PC-3 (cell line): ENCODE measurements at regions not wholly inside any gene's neighbourhood (a gene's known extent, or its start where the extent isn't known, plus 50 kb on each side); places are given as distances from the start of the nearest gene placed in this dataset.

Experiments used
- ATAC-seq: fragments of 200-7000 bp; cut with Tn5 transposase; 2 replicates; pipeline ENCODE4 v1.9.1; 2020; ENCODE audit warnings: mild to moderate bottlenecking, moderate library complexity
- BruUV-seq: library from RNA; stranded (reverse); fragments of 400-500 nt; replicated peaks from 2 replicates; lab custom pipeline; 2021; lab: Mats Ljungman, UMichigan
- CTCF ChIA-PET: fragments of 300-600 bp; sonication (Branson Sonifier 250); formaldehyde crosslinking; loops from one replicate; lab custom pipeline; 2022; ENCODE audit warnings: antibody characterized with exemption; lab: Charles Lee
- POLR2A ChIA-PET: fragments of 300-600 bp; sonication (Branson Sonifier 250); formaldehyde crosslinking; loops from one replicate; lab custom pipeline; 2022; ENCODE audit warnings: antibody characterized with exemption; ENCODE audit not compliant: unreplicated experiment; lab: Charles Lee
- DNase-seq: peaks from one replicate; pipeline ENCODE4 v3.0.0-alpha.2; 2015
- H2AFZ ChIP-seq: fragments of 300-600 bp; sonication (generic); 2 replicates; pipeline ENCODE4 v1.6.0; 2016; ENCODE audit warnings: antibody characterized with exemption, low read length
- H3F3A ChIP-seq: fragments of 300-600 bp; sonication (generic); one replicate; pipeline ENCODE4 v1.6.0; 2017; ENCODE audit warnings: antibody characterized with exemption, low read length, control low read depth, mild to moderate bottlenecking; ENCODE audit not compliant: unreplicated experiment
- H3K27ac ChIP-seq: fragments of 300-600 bp; sonication (generic); 2 replicates; pipeline ENCODE4 v1.5.1; 2016; ENCODE audit warnings: mild to moderate bottlenecking, low read length
- H3K27me3 ChIP-seq: fragments of 300-600 bp; sonication (generic); 2 replicates; pipeline ENCODE4 v1.6.1; 2016; ENCODE audit warnings: low read length, mixed read lengths
- H3K36me3 ChIP-seq: fragments of 300-600 bp; sonication (generic); 2 replicates; pipeline ENCODE4 v1.6.1; 2016; ENCODE audit warnings: low read depth, mixed run types, low read length, mixed read lengths
- H3K4me1 ChIP-seq: fragments of 300-600 bp; sonication (generic); 2 replicates; pipeline ENCODE4 v1.5.1; 2016; ENCODE audit warnings: low read length; ENCODE audit not compliant: insufficient read depth
- H3K4me2 ChIP-seq: fragments of 300-600 bp; sonication (generic); 2 replicates; pipeline ENCODE4 v1.6.0; 2016; ENCODE audit warnings: low read length
- H3K4me3 ChIP-seq: fragments of 300-600 bp; sonication (generic); 2 replicates; pipeline ENCODE4 v1.5.1; 2016; ENCODE audit warnings: mild to moderate bottlenecking, low read length, mixed read lengths
- H3K79me2 ChIP-seq: fragments of 300-600 bp; sonication (generic); 2 replicates; pipeline ENCODE4 v1.6.1; 2017; ENCODE audit warnings: low read length, mixed read lengths
- H3K9ac ChIP-seq: fragments of 300-600 bp; sonication (generic); 2 replicates; pipeline ENCODE4 v1.6.0; 2016; ENCODE audit warnings: mild to moderate bottlenecking, low read length
- H3K9me2 ChIP-seq: fragments of 300-600 bp; sonication (generic); replicated peaks from 2 replicates; pipeline ENCODE4 v1.6.1; 2016; ENCODE audit warnings: mixed run types, low read length, mixed read lengths
- H3K9me3 ChIP-seq: fragments of 300-600 bp; sonication (generic); 2 replicates; pipeline ENCODE4 v1.6.1; 2016; ENCODE audit warnings: low read length, mixed read lengths
- H4K20me1 ChIP-seq: fragments of 300-600 bp; sonication (generic); 2 replicates; pipeline ENCODE4 v1.6.1; 2016; ENCODE audit warnings: low read length, mixed read lengths
- EZH2 ChIP-seq: fragments of 300-600 bp; sonication (generic); IDR thresholded peaks from one replicate; pipeline ENCODE4 v1.6.1; 2017; ENCODE audit warnings: antibody characterized with exemption, mild to moderate bottlenecking, low read length; ENCODE audit not compliant: unreplicated experiment
- EZH2phosphoT487 ChIP-seq: fragments of 300-600 bp; sonication (generic); IDR thresholded peaks from 2 replicates; pipeline ENCODE4 v1.6.1; 2018; ENCODE audit warnings: mild to moderate bottlenecking, antibody characterized with exemption, low read length, borderline replicate concordance
- intact Hi-C: fragments of 100-400 bp; cut with micrococcal nuclease; formaldehyde crosslinking; loops from 2 replicates; pipeline ENCODE4 v1.9.0; 2023
- TF ChIP-seq, protein P1 (sequence below): fragments of 300-600 bp; sonication (generic); conservative IDR thresholded peaks from 2 replicates; pipeline ENCODE4 v1.5.1; 2017; ENCODE audit warnings: antibody characterized with exemption, low read depth, mild to moderate bottlenecking, low read length

GRCh38 chr9:111198936-111199335 is 131.1 kb downstream of the OR2K2 start:
- Histone ChIP-seq H3K27ac (no peak overlapping the region), H3K9ac (no peak overlapping the region), H3K9me3 (no peaks in the 10 kb centered on the region), H3K79me2 (no peaks in the 10 kb centered on the region), H3K4me3 (no peak overlapping the region), H3K9me2 (no peaks in the 10 kb centered on the region), H3K36me3 (no peaks in the 10 kb centered on the region), H4K20me1 (no peaks in the 10 kb centered on the region), H3K4me1 (no peaks in the 10 kb centered on the region), H3K4me2 (no peak overlapping the region), H2AFZ (no peak overlapping the region), H3K27me3 (no peaks in the 10 kb centered on the region), H3F3A (no peaks in the 10 kb centered on the region)
- no TSS peak for BruUV-seq
- ChIA-PET CTCF (no interaction called here), POLR2A (no interaction called here)
- intact Hi-C loops = no loop called here
- TF ChIP-seq EZH2 (no peak), EZH2phosphoT487 (no peak)
- TF ChIP-seq, protein P1, sequence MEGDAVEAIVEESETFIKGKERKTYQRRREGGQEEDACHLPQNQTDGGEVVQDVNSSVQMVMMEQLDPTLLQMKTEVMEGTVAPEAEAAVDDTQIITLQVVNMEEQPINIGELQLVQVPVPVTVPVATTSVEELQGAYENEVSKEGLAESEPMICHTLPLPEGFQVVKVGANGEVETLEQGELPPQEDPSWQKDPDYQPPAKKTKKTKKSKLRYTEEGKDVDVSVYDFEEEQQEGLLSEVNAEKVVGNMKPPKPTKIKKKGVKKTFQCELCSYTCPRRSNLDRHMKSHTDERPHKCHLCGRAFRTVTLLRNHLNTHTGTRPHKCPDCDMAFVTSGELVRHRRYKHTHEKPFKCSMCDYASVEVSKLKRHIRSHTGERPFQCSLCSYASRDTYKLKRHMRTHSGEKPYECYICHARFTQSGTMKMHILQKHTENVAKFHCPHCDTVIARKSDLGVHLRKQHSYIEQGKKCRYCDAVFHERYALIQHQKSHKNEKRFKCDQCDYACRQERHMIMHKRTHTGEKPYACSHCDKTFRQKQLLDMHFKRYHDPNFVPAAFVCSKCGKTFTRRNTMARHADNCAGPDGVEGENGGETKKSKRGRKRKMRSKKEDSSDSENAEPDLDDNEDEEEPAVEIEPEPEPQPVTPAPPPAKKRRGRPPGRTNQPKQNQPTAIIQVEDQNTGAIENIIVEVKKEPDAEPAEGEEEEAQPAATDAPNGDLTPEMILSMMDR = no peak
- DNase-seq (no peak), ATAC-seq (no peak)

DNA sequence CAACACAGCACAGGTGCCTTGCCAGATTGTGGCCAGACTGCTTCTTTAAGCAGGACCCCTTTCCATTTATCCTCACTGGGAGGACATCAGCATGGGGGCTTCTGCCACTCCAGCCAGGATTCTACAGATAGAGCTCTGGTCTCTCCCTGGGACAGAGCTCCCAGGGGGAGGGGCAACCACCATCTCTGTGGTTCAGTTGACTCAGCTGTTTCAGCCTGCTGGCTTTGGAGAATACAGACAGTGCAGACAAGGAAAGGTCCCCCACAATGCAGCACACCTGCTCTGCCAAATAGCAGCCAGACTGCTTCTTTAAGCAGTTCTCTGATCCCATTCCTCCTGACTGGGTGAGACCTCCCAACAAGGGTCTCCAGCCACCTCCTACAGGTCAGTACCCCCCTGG is 132.8 kb downstream of the OR2K2 start:
- TF ChIP-seq EZH2 = no peak
- TF ChIP-seq, protein P1 = no peak
- TF ChIP-seq EZH2phosphoT487 = no peak
- CTCF ChIA-PET = no interaction called here
- no peak overlapping the region for H3K4me2 ChIP-seq
- H3K79me2 ChIP-seq = no peaks in the 10 kb centered on the region
- no TSS peak for BruUV-seq
- H3K36me3 ChIP-seq = no peaks in the 10 kb centered on the region
- no peaks in the 10 kb centered on the region for H3K9me2 ChIP-seq
- no peaks in the 10 kb centered on the region for H3F3A ChIP-seq
- no peaks in the 10 kb centered on the region for H4K20me1 ChIP-seq
- intact Hi-C loops = no loop called here
- ATAC-seq (no peak), DNase-seq (no peak)
- H3K9ac ChIP-seq = no peak overlapping the region
- H3K4me1 ChIP-seq = no peaks in the 10 kb centered on the region
- H2AFZ ChIP-seq = no peak overlapping the region
- POLR2A ChIA-PET = no interaction called here
- no peaks in the 10 kb centered on the region for H3K9me3 ChIP-seq
- no peak overlapping the region for H3K4me3 ChIP-seq
- H3K27ac ChIP-seq = no peak overlapping the region
- no peaks in the 10 kb centered on the region for H3K27me3 ChIP-seq

DNA sequence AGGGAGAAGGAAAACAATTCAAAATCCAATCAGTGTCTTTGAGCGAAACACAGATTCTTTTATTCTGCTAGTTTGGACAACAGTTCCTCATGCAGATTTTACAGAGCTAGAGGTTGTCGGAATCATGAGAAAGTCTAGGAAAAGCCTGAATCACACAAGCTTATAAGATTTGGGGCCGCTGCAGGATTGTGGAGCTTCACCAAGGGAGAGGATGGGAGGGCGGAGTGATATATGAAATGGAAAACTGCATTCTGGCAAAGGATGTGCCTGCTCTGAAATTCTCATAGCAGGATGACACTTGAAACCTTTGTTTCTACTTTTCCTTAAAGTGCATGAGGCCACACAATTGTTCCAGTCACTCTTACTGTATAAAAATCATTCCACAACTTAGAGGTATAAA is 134.3 kb downstream of the OR2K2 start:
- H3K4me1 ChIP-seq = no peaks in the 10 kb centered on the region
- H3K9me2 ChIP-seq = no peaks in the 10 kb centered on the region
- no peaks in the 10 kb centered on the region for H3F3A ChIP-seq
- H3K79me2 ChIP-seq = no peaks in the 10 kb centered on the region
- H2AFZ ChIP-seq = no peak overlapping the region
- no peak overlapping the region for H3K27ac ChIP-seq
- no peaks in the 10 kb centered on the region for H3K9me3 ChIP-seq
- H3K4me3 ChIP-seq = no peak overlapping the region
- intact Hi-C loops = no loop called here
- no TSS peak for BruUV-seq
- DNase-seq (no peak), ATAC-seq (no peak)
- no peak overlapping the region for H3K9ac ChIP-seq
- no peaks in the 10 kb centered on the region for H3K27me3 ChIP-seq
- no peaks in the 10 kb centered on the region for H4K20me1 ChIP-seq
- TF ChIP-seq, protein P1 = no peak
- TF ChIP-seq EZH2phosphoT487 = no peak
- H3K4me2 ChIP-seq = no peak overlapping the region
- POLR2A ChIA-PET = no interaction called here
- no peaks in the 10 kb centered on the region for H3K36me3 ChIP-seq
- CTCF ChIA-PET = no interaction called here
